Caco-2 (cell line): ENCODE measurements at regions not wholly inside any gene's neighbourhood (a gene's known extent, or its start where the extent isn't known, plus 50 kb on each side); places are given as distances from the start of the nearest gene placed in this dataset.

ENCODE experiments used
- BruUV-seq: library from RNA; stranded (reverse); fragments of 400-500 nt; replicated peaks from 2 replicates; lab custom pipeline; 2021; lab: Mats Ljungman, UMichigan
- CTCF ChIA-PET: fragments of 300-600 bp; sonication (Branson Sonifier 250); formaldehyde crosslinking; loops from one replicate; lab custom pipeline; 2022; ENCODE audit warnings: antibody characterized with exemption; lab: Charles Lee
- POLR2A ChIA-PET: fragments of 300-600 bp; sonication (Branson Sonifier 250); formaldehyde crosslinking; loops from one replicate; lab custom pipeline; 2022; ENCODE audit warnings: antibody characterized with exemption; lab: Charles Lee
- DNase-seq, 2 experiments: peaks; one replicate each; pipeline versions ENCODE4 v3.0.0 to v3.0.0-alpha.2; 2020 to 2022
- H3K27me3 ChIP-seq: replicated peaks from 2 replicates; pipeline ENCODE4 v1.6.0; 2011; ENCODE audit warnings: low read length; ENCODE audit not compliant: control insufficient read depth, insufficient read depth
- H3K36me3 ChIP-seq: 2 replicates; pipeline ENCODE4 v1.5.1; 2011; ENCODE audit warnings: low read length; ENCODE audit not compliant: control insufficient read depth, insufficient read depth
- H3K4me1 ChIP-seq: fragments of 250-450 bp; sonication (Bioruptor Pico); 2 replicates; pipeline ENCODE4 v1.5.1; 2020; ENCODE audit warnings: mild to moderate bottlenecking
- H3K4me3 ChIP-seq: 2 replicates; pipeline ENCODE4 v1.5.1; 2011; ENCODE audit warnings: low read depth, mild to moderate bottlenecking, control low read depth, low read length
- H3K9me3 ChIP-seq: fragments of 250-450 bp; sonication (Bioruptor Pico); 2 replicates; pipeline ENCODE4 v1.5.1; 2020; ENCODE audit warnings: mild to moderate bottlenecking, moderate library complexity
- H3K27ac Mint-ChIP-seq: one replicate; pipeline ENCODE4 v1.8.0; 2022; ENCODE audit warnings: mixed read lengths; ENCODE audit not compliant: unreplicated experiment
- H3K27me3 Mint-ChIP-seq: one replicate; pipeline ENCODE4 v1.8.0; 2022; ENCODE audit warnings: mixed read lengths; ENCODE audit not compliant: insufficient read depth, unreplicated experiment
- H3K36me3 Mint-ChIP-seq: one replicate; pipeline ENCODE4 v1.8.0; 2022; ENCODE audit warnings: mild to moderate bottlenecking, mixed read lengths; ENCODE audit not compliant: insufficient read depth, unreplicated experiment
- H3K4me1 Mint-ChIP-seq: one replicate; pipeline ENCODE4 v1.8.0; 2022; ENCODE audit warnings: low read depth, mixed read lengths; ENCODE audit not compliant: unreplicated experiment
- H3K4me3 Mint-ChIP-seq: one replicate; pipeline ENCODE4 v1.8.0; 2022; ENCODE audit warnings: mild to moderate bottlenecking, moderate library complexity, mixed read lengths; ENCODE audit not compliant: unreplicated experiment
- H3K9me3 Mint-ChIP-seq: one replicate; pipeline ENCODE4 v1.8.0; 2022; ENCODE audit warnings: mixed read lengths; ENCODE audit not compliant: unreplicated experiment
- intact Hi-C: fragments of 100-400 bp; cut with micrococcal nuclease; formaldehyde crosslinking; loops from one replicate; pipeline ENCODE4 v1.10.0; 2022; ENCODE audit not compliant: unreplicated experiment
- TF ChIP-seq, protein P1 (sequence below), 2 experiments: fragments of 200-600 bp in 1 of 2; IDR thresholded peaks; 1 replicate in 1 of 2; 2 replicates in 1 of 2; pipeline versions ENCODE4 v1.5.1 to v1.8.0; 2011 to 2022; ENCODE audit warnings: antibody characterized with exemption in 1 of 2, control low read depth in 1 of 2, inconsistent platforms in 1 of 2, low read depth in 1 of 2, low read length in 1 of 2, mild to moderate bottlenecking in 1 of 2, moderate library complexity in 1 of 2; ENCODE audit not compliant: insufficient read depth in 1 of 2, severe bottlenecking in 1 of 2, unreplicated experiment in 1 of 2

- peaks cover 38% of the 10 kb centered on the region for H3K9me3 Mint-ChIP-seq
- no peak overlapping the region for H3K4me3 Mint-ChIP-seq
- no TSS peak for BruUV-seq
- H3K4me1 Mint-ChIP-seq: peaks cover 8% of the 10 kb centered on the region
- TF ChIP-seq, protein P1, sequence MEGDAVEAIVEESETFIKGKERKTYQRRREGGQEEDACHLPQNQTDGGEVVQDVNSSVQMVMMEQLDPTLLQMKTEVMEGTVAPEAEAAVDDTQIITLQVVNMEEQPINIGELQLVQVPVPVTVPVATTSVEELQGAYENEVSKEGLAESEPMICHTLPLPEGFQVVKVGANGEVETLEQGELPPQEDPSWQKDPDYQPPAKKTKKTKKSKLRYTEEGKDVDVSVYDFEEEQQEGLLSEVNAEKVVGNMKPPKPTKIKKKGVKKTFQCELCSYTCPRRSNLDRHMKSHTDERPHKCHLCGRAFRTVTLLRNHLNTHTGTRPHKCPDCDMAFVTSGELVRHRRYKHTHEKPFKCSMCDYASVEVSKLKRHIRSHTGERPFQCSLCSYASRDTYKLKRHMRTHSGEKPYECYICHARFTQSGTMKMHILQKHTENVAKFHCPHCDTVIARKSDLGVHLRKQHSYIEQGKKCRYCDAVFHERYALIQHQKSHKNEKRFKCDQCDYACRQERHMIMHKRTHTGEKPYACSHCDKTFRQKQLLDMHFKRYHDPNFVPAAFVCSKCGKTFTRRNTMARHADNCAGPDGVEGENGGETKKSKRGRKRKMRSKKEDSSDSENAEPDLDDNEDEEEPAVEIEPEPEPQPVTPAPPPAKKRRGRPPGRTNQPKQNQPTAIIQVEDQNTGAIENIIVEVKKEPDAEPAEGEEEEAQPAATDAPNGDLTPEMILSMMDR (IDR thresholded peaks at IDR 0.05; ENCODE audit: insufficient read depth in 1 of 2, low read depth in 1 of 2, low read length in 1 of 2, severe bottlenecking in 1 of 2, unreplicated experiment in 1 of 2): no peak
- H3K9me3 ChIP-seq: peaks cover 9% of the 10 kb centered on the region
- ChIA-PET CTCF (no interaction called here), POLR2A (no interaction called here)
- H3K27me3 Mint-ChIP-seq: peaks cover 2% of the 10 kb centered on the region
- H3K36me3 ChIP-seq: no peaks in the 10 kb centered on the region
- no peaks in the 10 kb centered on the region for H3K36me3 Mint-ChIP-seq
- no peak overlapping the region for H3K4me3 ChIP-seq
- H3K4me1 ChIP-seq: no peaks in the 10 kb centered on the region
- no peaks in the 10 kb centered on the region for H3K27me3 ChIP-seq
- intact Hi-C loops: no loop called here
- no peak overlapping the region for H3K27ac Mint-ChIP-seq
- no peak for DNase-seq
These were observed 185.6 kb upstream of the RAB4A start for GRCh38 chr1:229085291-229085690.

DNA sequence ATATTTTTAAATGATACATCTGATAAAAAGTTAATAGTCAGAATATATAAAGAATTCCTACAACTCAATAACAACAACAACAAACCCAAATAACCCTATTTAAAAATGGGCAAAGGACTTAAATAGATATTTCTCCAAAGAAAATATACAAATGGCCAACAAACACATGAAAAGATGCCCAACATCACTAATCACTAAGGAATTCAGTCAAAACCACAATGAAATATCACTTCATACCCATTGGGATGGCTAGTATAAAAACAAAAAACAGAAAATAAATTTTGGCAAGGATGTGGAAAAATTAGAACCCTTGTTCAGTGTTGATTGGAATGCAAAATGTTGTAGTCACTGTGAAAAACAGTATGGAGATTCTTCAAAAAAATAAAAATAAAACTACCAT lies 184.8 kb upstream of the RAB4A start:
- Mint-ChIP-seq H3K4me3 (no peak overlapping the region), H3K27me3 (peaks cover 2% of the 10 kb centered on the region), H3K4me1 (peaks cover 13% of the 10 kb centered on the region), H3K27ac (no peak overlapping the region), H3K36me3 (no peaks in the 10 kb centered on the region), H3K9me3 (peaks cover 36% of the 10 kb centered on the region)
- no peak for DNase-seq
- no peak overlapping the region for H3K4me3 ChIP-seq
- ChIA-PET POLR2A (no interaction called here), CTCF (no interaction called here)
- no peaks in the 10 kb centered on the region for H3K27me3 ChIP-seq
- H3K4me1 ChIP-seq: no peaks in the 10 kb centered on the region
- H3K9me3 ChIP-seq: peaks cover 9% of the 10 kb centered on the region
- BruUV-seq: no TSS peak
- H3K36me3 ChIP-seq: no peaks in the 10 kb centered on the region
- TF ChIP-seq, protein P1 (IDR thresholded peaks at IDR 0.05; ENCODE audit: insufficient read depth in 1 of 2, low read depth in 1 of 2, low read length in 1 of 2, severe bottlenecking in 1 of 2, unreplicated experiment in 1 of 2): no peak
- intact Hi-C loops: no loop called here

DNA sequence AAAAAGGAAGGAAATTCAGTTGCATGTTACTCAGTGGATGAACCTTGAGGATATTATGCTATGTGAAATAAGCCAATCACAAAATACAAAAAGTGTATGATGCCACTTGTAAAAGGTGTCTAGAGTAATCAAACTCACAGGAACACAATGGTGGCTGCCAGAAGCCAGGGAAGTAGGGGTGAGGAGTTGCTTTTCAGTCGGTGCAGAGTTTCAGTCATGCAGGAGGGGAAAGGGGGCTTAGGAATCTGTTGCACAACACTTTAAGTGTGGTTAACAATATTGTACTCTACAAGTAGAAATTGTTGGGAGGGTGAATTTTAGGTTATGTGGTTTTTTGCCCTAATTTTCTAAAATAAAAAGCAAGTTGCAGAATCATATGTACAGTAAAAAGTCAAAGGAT lies 184.2 kb upstream of the RAB4A start:
- ChIA-PET POLR2A (no interaction called here), CTCF (no interaction called here)
- H3K4me3 Mint-ChIP-seq: no peak overlapping the region
- intact Hi-C loops: no loop called here
- peaks cover 18% of the 10 kb centered on the region for H3K4me1 Mint-ChIP-seq
- DNase-seq: no peak
- no peaks in the 10 kb centered on the region for H3K36me3 Mint-ChIP-seq
- TF ChIP-seq, protein P1 (IDR thresholded peaks at IDR 0.05; ENCODE audit: insufficient read depth in 1 of 2, low read depth in 1 of 2, low read length in 1 of 2, severe bottlenecking in 1 of 2, unreplicated experiment in 1 of 2): no peak
- peaks cover 2% of the 10 kb centered on the region for H3K27me3 Mint-ChIP-seq
- no peaks in the 10 kb centered on the region for H3K4me1 ChIP-seq
- H3K4me3 ChIP-seq: no peak overlapping the region
- no TSS peak for BruUV-seq
- peaks cover 9% of the 10 kb centered on the region for H3K9me3 ChIP-seq
- H3K27ac Mint-ChIP-seq: no peak overlapping the region
- H3K27me3 ChIP-seq: no peaks in the 10 kb centered on the region
- H3K36me3 ChIP-seq: no peaks in the 10 kb centered on the region
- peaks cover 31% of the 10 kb centered on the region for H3K9me3 Mint-ChIP-seq
